ENCODE measurements at regions not wholly inside any gene's neighbourhood (a gene's known extent, or its start where the extent isn't known, plus 50 kb on each side); places are given as distances from the start of the nearest gene placed in this dataset.

- intact Hi-C loops (cut with DNase I): no loop called here
- TF ChIP-seq, protein P1, sequence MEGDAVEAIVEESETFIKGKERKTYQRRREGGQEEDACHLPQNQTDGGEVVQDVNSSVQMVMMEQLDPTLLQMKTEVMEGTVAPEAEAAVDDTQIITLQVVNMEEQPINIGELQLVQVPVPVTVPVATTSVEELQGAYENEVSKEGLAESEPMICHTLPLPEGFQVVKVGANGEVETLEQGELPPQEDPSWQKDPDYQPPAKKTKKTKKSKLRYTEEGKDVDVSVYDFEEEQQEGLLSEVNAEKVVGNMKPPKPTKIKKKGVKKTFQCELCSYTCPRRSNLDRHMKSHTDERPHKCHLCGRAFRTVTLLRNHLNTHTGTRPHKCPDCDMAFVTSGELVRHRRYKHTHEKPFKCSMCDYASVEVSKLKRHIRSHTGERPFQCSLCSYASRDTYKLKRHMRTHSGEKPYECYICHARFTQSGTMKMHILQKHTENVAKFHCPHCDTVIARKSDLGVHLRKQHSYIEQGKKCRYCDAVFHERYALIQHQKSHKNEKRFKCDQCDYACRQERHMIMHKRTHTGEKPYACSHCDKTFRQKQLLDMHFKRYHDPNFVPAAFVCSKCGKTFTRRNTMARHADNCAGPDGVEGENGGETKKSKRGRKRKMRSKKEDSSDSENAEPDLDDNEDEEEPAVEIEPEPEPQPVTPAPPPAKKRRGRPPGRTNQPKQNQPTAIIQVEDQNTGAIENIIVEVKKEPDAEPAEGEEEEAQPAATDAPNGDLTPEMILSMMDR (IDR thresholded peaks at IDR 0.05; ENCODE audit: borderline replicate concordance, extremely low read depth, insufficient read depth): no peak
- FAIRE-seq: no peak
Measured at GRCh38 chr2:123364243-123364896, 660.7 kb upstream of the CNTNAP5 start.

DNA sequence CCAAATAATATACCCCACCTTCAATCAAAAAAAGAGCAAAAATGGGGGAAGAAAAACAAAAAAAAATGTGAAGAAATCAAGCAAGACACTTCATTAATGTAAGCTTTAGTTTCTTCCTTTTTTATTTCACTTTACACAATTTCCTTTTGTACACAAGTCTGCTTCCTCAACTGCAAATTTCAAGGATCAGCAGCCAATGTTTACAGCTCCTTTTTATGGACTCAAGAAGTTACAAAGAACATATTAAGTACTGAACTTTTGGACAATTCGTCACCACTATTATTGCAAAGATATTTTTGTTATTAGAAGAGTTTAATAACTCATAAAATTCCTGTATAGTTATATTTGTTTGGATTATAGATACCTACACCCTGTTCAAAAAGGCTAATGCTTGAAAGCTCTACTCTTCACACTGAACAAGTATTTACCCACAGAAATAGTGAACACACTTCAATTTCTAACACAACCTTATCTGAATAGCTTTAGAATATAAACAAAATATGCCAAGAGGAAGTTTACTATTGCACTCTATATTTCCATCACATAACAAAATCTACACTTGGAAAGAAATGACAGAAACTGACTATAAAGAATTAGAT lies 658.7 kb upstream of the CNTNAP5 start:
- Histone ChIP-seq H3K36me3 (ENCODE audit: control insufficient read depth in 2 of 3, insufficient read depth in 3 of 3, low read length in 3 of 3) (no peaks in the 10 kb centered on the region), H3K27ac (ENCODE audit: low read depth in 2 of 2, low read length in 2 of 2) (no peak overlapping the region), H3K9me3 (ENCODE audit: control insufficient read depth in 2 of 3, insufficient read depth in 1 of 3, low read length in 3 of 3) (no peaks in the 10 kb centered on the region), H3K27me3 (ENCODE audit: control insufficient read depth, insufficient read depth, low read length) (no peaks in the 10 kb centered on the region), H3K4me3 (ENCODE audit: low read length in 3 of 3) (no peak overlapping the region), H3K9ac (ENCODE audit: low read length in 3 of 3) (no peak overlapping the region), H3K4me1 (ENCODE audit: control insufficient read depth in 2 of 3, insufficient read depth in 2 of 3, low read depth in 1 of 3, low read length in 3 of 3) (no peaks in the 10 kb centered on the region)
- DNase-seq: no peak
- TF ChIP-seq, protein P1 (IDR thresholded peaks at IDR 0.05; ENCODE audit: borderline replicate concordance, extremely low read depth, insufficient read depth): no peak
- intact Hi-C loops (cut with DNase I): no loop called here
- FAIRE-seq: no peak

More at GRCh38 chr2:123364243-123364896, 660.7 kb upstream of the CNTNAP5 start:
- Histone ChIP-seq H3K27ac (ENCODE audit: low read depth in 2 of 2, low read length in 2 of 2) (no peak overlapping the region), H3K9me3 (ENCODE audit: control insufficient read depth in 2 of 3, insufficient read depth in 1 of 3, low read length in 3 of 3) (no peaks in the 10 kb centered on the region), H3K4me1 (ENCODE audit: control insufficient read depth in 2 of 3, insufficient read depth in 2 of 3, low read depth in 1 of 3, low read length in 3 of 3) (no peaks in the 10 kb centered on the region), H3K9ac (ENCODE audit: low read length in 3 of 3) (no peak overlapping the region), H3K36me3 (ENCODE audit: control insufficient read depth in 2 of 3, insufficient read depth in 3 of 3, low read length in 3 of 3) (no peaks in the 10 kb centered on the region), H3K27me3 (ENCODE audit: control insufficient read depth, insufficient read depth, low read length) (no peaks in the 10 kb centered on the region), H3K4me3 (ENCODE audit: low read length in 3 of 3) (no peak overlapping the region)
- no peak for DNase-seq

GRCh38 chr2:123370186-123370585 lies 654.9 kb upstream of the CNTNAP5 start:
- no peak overlapping the region for H3K9ac ChIP-seq (ENCODE audit: low read length in 3 of 3)
- DNase-seq (no peak), FAIRE-seq (no peak)
- no peaks in the 10 kb centered on the region for H3K36me3 ChIP-seq (ENCODE audit: control insufficient read depth in 2 of 3, insufficient read depth in 3 of 3, low read length in 3 of 3)
- H3K9me3 ChIP-seq (ENCODE audit: control insufficient read depth in 2 of 3, insufficient read depth in 1 of 3, low read length in 3 of 3): no peaks in the 10 kb centered on the region
- no peak overlapping the region for H3K27ac ChIP-seq (ENCODE audit: low read depth in 2 of 2, low read length in 2 of 2)
- no peaks in the 10 kb centered on the region for H3K4me1 ChIP-seq (ENCODE audit: control insufficient read depth in 2 of 3, insufficient read depth in 2 of 3, low read depth in 1 of 3, low read length in 3 of 3)
- H3K27me3 ChIP-seq (ENCODE audit: control insufficient read depth, insufficient read depth, low read length): no peaks in the 10 kb centered on the region
- intact Hi-C loops (cut with DNase I): no loop called here
- no peak overlapping the region for H3K4me3 ChIP-seq (ENCODE audit: low read length in 3 of 3)
- TF ChIP-seq, protein P1 (IDR thresholded peaks at IDR 0.05; ENCODE audit: borderline replicate concordance, extremely low read depth, insufficient read depth): no peak
